Esophagus (tissue), 2 donors: ENCODE measurements at regions not wholly inside any gene's neighbourhood (a gene's known extent, or its start where the extent isn't known, plus 50 kb on each side); places are given as distances from the start of the nearest gene placed in this dataset.

Experiments used
- H3K27ac ChIP-seq, 2 donors: one replicate each; pipeline ENCODE4 v1.5.1; 2013; ENCODE audit warnings: low read depth in 2 of 2, mild to moderate bottlenecking in 2 of 2, inconsistent platforms in 1 of 2, low read length in 1 of 2, moderate library complexity in 1 of 2
- H3K27me3 ChIP-seq, 2 donors: one replicate each; pipeline ENCODE4 v1.6.1; 2013; ENCODE audit warnings: low read length in 2 of 2, control low read depth in 1 of 2, mild to moderate bottlenecking in 1 of 2; ENCODE audit not compliant: insufficient read depth in 2 of 2, control insufficient read depth in 1 of 2
- H3K36me3 ChIP-seq, 2 donors: one replicate each; pipeline ENCODE4 v1.6.1; 2013; ENCODE audit warnings: low read length in 1 of 2; ENCODE audit not compliant: control insufficient read depth in 2 of 2, insufficient read depth in 2 of 2
- H3K4me1 ChIP-seq, 2 donors: one replicate each; pipeline ENCODE4 v1.6.1; 2013; ENCODE audit warnings: low read length in 1 of 2; ENCODE audit not compliant: control insufficient read depth in 2 of 2, insufficient read depth in 2 of 2
- H3K4me3 ChIP-seq, 2 donors: one replicate each; pipeline ENCODE4 v1.5.1; 2013; ENCODE audit warnings: low read length in 2 of 2, mild to moderate bottlenecking in 2 of 2, low read depth in 1 of 2, moderate library complexity in 1 of 2
- H3K9me3 ChIP-seq, 2 donors: one replicate each; pipeline ENCODE4 v1.6.1; 2013; ENCODE audit warnings: mild to moderate bottlenecking in 2 of 2, low read depth in 1 of 2, low read length in 1 of 2, moderate library complexity in 1 of 2; ENCODE audit not compliant: control insufficient read depth in 2 of 2, insufficient read depth in 1 of 2
- WGBS, 2 donors: extraction: QIAGEN DNeasy Blood & Tissue Kit; methylation state at CpG; one replicate each; pipeline ENCODE4 v1.1.7; 2013; 5-methylcytosine and 5-hydroxymethylcytosine counted together
- donor health status: healthy with polysubstance abuse.
- donor health status: Bipolar disorder and iron deficiency.

DNA sequence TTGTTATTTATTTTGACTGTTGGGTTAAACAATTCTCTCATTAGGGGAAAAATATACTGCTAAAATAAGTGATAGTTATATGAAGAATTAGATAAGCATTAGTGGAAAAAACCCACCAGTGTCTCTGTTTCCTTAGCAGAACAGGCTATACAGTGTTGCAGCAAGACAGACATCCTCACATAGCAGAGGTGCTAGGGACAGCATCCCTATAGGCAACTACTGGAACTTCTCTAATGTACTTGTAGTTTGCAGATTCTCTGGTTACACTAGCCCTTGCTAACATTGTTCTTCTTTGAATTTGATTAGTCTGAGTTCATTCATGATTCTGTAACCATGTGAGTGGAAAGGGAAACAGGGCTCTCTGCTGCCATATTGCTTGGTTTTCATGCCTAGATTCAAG, 661.8 kb upstream of the RGMB start:
- no peak overlapping the region for H3K27ac ChIP-seq
- no peaks in the 10 kb centered on the region for H3K27me3 ChIP-seq
- no peaks in the 10 kb centered on the region for H3K4me1 ChIP-seq
- peaks cover 0 to 3% of the 10 kb centered on the region in 2 donors for H3K9me3 ChIP-seq
- H3K36me3 ChIP-seq, result no peaks in the 10 kb centered on the region
- no peak overlapping the region for H3K4me3 ChIP-seq

DNA sequence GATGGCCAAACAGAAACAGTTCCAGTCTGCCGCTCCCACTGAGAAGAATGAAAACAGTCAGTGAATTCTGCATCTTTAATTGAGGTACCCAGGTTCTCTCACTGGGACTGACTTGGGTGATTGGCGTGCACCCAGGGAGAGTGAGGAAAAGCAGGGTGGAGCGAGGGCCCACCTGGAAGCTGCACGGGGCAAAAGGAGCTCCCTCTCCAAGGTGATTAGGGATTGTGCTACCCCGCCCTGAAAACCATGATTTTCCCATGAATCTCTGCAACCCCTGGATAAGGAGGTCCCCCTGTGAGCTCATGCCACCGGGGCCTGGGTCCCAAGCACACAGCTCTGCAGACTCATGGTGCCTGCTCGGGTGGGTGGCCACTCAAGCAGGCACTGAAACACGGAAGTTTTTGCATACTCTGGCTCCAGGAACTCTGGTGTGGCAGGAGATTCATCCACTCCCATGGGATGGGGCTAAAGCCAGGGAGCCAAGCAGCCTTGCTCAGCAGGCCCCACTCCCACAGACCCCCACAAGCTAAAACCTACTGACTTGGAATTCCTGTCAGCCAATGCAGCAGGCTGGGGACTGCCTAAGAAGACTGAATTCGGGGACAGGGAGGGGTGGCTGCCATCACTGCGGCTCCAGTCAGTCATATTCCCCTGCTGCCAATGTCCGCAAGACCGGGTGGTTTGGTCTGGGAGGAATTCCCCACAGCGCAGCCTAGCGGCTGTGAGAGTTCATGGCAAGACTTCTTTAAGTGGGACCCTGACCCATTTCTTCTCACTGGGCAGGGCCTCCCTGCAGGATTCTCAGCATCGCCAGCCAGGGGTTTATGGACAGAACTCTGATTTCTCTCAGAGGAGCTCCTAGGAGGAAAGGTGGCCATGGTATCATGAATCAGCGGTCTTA, 652.2 kb upstream of the RGMB start:
- H3K4me1 ChIP-seq, result no peaks in the 10 kb centered on the region
- no peak overlapping the region for H3K27ac ChIP-seq
- H3K36me3 ChIP-seq, result no peaks in the 10 kb centered on the region
- H3K9me3 ChIP-seq, result peaks cover 0 to 4% of the 10 kb centered on the region in 2 donors
- 90% methylated on average over 16 of the region's 16 CpGs for WGBS, 2 donors
- H3K4me3 ChIP-seq, result no peak overlapping the region
- H3K27me3 ChIP-seq, result no peaks in the 10 kb centered on the region

GRCh38 chr5:98128271-98128670, 645.2 kb upstream of the RGMB start:
- Histone ChIP-seq H3K4me3 (no peak overlapping the region), H3K9me3 (no peaks in the 10 kb centered on the region), H3K27ac (no peak overlapping the region), H3K4me1 (no peaks in the 10 kb centered on the region), H3K36me3 (no peaks in the 10 kb centered on the region), H3K27me3 (no peaks in the 10 kb centered on the region)
- WGBS, 2 donors, result 74 to 76% methylated on average over 2 of the region's 2 CpGs

DNA sequence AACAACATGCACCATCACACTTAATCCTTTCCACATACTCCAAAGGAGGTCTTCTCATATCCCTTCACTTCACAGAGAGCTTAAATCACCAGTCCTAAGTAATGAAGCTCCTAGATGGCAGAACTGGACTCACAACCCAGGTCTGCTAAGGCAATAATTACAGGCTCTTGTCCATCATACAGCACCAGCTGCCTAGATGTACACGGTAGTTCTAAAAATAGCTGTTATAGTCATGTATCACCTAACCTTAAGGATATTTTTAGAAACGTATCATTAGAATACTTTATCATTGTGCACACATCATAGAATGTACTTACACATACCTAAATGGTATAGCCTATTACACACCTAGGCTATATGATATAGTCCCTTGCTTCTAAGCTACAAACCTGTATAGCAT, 644.6 kb upstream of the RGMB start:
- 77 to 85% methylated on average over 2 of the region's 2 CpGs for WGBS, 2 donors

DNA sequence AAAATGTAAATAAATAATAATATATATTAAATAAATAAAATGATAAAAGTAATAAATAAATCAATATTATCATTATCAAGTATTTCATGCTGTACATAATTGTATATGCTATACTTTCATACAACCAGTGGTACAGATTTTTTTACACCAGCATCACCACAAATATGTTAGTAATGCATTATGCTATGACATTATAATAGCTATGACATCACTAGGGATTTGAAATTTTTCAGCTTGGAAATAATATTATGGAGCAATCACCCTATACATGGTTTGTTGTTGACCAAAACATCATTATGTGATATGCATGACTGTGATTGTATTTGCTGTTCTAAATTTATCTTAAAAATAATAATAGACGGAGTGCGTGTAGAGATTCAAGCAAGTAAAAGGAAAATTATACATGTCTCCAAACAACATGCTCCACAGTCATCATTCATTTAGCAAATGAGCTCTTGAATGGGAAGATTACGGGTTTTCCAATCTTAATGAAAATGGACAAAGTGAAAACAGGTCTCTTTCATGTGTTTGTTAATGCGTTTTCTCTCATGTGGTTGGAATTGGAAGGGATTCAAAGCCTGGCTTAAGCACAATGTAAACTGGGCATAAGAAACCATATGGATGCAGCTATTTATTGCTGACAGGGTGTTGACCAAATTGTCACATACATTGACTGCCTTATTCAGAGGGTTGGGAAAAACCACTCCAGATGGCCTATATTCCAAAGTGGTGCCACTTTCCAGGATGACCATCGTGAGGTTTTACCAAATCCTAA, 643.0 kb upstream of the RGMB start:
- WGBS, 2 donors, result 72 to 77% methylated on average over 5 of the region's 5 CpGs
- H3K9me3 ChIP-seq, result no peaks in the 10 kb centered on the region
- no peak overlapping the region for H3K4me3 ChIP-seq

More for the DNA sequence above, 644.6 kb upstream of the RGMB start:
- Histone ChIP-seq H3K27ac (no peak overlapping the region), H3K36me3 (no peaks in the 10 kb centered on the region), H3K9me3 (no peaks in the 10 kb centered on the region), H3K4me1 (no peaks in the 10 kb centered on the region), H3K4me3 (no peak overlapping the region), H3K27me3 (no peaks in the 10 kb centered on the region)

GRCh38 chr5:98144116-98144515, 629.3 kb upstream of the RGMB start:
- H3K4me3 ChIP-seq, result no peak overlapping the region
- no peaks in the 10 kb centered on the region for H3K4me1 ChIP-seq
- WGBS, 2 donors, result 83 to 84% methylated on average over 1 of the region's 1 CpG
- H3K27ac ChIP-seq, result no peak overlapping the region
- no peaks in the 10 kb centered on the region for H3K36me3 ChIP-seq
- no peaks in the 10 kb centered on the region for H3K27me3 ChIP-seq
- no peaks in the 10 kb centered on the region for H3K9me3 ChIP-seq

More for the DNA sequence above, 643.0 kb upstream of the RGMB start:
- Histone ChIP-seq H3K27me3 (no peaks in the 10 kb centered on the region), H3K36me3 (no peaks in the 10 kb centered on the region), H3K27ac (no peak overlapping the region), H3K4me1 (no peaks in the 10 kb centered on the region)

DNA sequence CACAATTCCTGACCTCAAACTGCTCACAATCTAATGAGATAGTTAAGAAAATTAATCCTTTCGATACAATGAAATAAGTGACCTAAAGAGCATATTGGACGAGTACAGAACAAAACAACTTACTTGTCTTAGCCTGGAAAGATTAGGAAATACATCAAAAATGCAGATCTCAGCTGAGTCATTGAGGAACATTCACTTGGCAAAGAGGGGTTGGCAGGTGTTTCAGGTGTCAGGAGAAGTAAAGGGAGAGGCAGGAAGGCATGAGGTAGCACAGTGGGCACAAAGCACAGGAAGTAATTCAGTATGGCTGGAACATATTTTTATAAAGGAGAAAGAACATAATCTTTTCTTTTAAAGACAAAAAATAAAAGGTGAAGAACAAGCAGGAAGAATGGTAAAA, 628.8 kb upstream of the RGMB start:
- Histone ChIP-seq H3K9me3 (no peaks in the 10 kb centered on the region), H3K36me3 (no peaks in the 10 kb centered on the region), H3K4me1 (no peaks in the 10 kb centered on the region), H3K27ac (no peak overlapping the region), H3K27me3 (no peaks in the 10 kb centered on the region), H3K4me3 (no peak overlapping the region)
- WGBS, 2 donors, result 54 to 76% methylated on average over 2 of the region's 2 CpGs

DNA sequence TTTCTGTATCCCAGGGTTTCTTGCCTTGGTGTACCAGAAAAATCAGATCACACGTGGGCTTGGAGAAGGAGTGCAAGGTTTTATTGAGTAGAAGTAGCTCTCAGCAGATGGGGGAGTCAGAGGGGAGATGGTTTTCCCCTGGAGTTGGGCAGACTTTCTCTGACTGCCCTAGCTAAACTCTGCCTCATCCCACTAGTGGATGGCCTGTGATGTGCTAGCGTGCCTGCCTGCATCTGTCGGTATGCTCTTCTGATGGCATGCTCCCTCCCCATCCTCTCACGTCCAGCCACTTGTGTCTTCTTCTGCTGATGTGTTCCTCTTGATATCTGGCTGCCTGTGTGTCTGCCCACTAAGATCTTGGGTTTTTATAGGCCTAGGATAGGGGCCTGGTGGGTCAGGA, 616.1 kb upstream of the RGMB start:
- Histone ChIP-seq H3K4me3 (no peak overlapping the region), H3K27ac (no peak overlapping the region), H3K4me1 (no peaks in the 10 kb centered on the region), H3K27me3 (no peaks in the 10 kb centered on the region), H3K9me3 (no peaks in the 10 kb centered on the region), H3K36me3 (no peaks in the 10 kb centered on the region)
- 78 to 81% methylated on average over 4 of the region's 4 CpGs for WGBS, 2 donors

DNA sequence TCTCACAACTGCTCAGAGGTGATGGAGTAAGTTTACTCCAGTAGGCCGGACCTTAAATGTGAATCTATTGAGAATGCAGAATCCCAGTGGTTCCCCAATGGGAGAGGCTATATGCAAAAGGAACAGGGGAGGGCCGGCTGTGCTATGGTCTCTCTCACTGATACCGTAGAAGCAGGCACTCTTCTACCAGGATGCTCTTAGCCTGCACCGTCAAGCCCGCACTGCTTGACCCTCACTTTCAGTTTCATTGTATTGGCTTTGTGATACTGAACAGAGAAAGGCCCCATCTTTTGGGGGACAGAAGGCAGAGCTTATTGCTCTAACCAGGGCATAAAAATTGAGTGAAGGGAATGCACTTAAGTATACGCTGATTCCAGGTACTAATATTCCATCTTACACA, 615.0 kb upstream of the RGMB start:
- H3K36me3 ChIP-seq, result no peaks in the 10 kb centered on the region
- H3K4me1 ChIP-seq, result no peaks in the 10 kb centered on the region
- H3K27ac ChIP-seq, result no peak overlapping the region
- no peaks in the 10 kb centered on the region for H3K27me3 ChIP-seq
- H3K9me3 ChIP-seq, result no peaks in the 10 kb centered on the region
- WGBS, 2 donors, result 91 to 94% methylated on average over 6 of the region's 6 CpGs
- no peak overlapping the region for H3K4me3 ChIP-seq
